Left colon (tissue), 2 donors: ENCODE measurements at regions not wholly inside any gene's neighbourhood (a gene's known extent, or its start where the extent isn't known, plus 50 kb on each side); places are given as distances from the start of the nearest gene placed in this dataset.

Source experiments
- ATAC-seq: fragments of 200-7000 bp; cut with Tn5 transposase; one replicate; pipeline ENCODE4 v1.9.1; 2020; ENCODE audit warnings: mild to moderate bottlenecking, moderate library complexity
- DNase-seq, 2 donors: peaks; one replicate each; pipeline ENCODE4 v3.0.0-alpha.2; 2020
- intact Hi-C, 2 donors: fragments of 100-400 bp; cut with DNase I in 1 of 2; cut with micrococcal nuclease in 1 of 2; formaldehyde crosslinking; loops; one replicate each; pipeline versions ENCODE4 v1.11.2 to v1.14.0; 2022; cut with DNase I, micrococcal nuclease
- donor health status: DM: no; HTN: no; CAD: no.
- donor health status: DM: yes; HTN: yes; CAD: no.

- no peak for ATAC-seq
- intact Hi-C loops: no loop called here
- no peak for DNase-seq
Measured at GRCh38 chr9:13648068-13648467, 368.6 kb upstream of the MPDZ start.

GRCh38 chr9:13646500-13647021 lies 367.1 kb upstream of the MPDZ start:
- DNase-seq (no peak), ATAC-seq (no peak)
- intact Hi-C loops: no loop called here

- intact Hi-C loops: no loop called here
- DNase-seq (no peak), ATAC-seq (no peak)
Measured at GRCh38 chr9:13645557-13645956, 366.1 kb upstream of the MPDZ start.

- ATAC-seq (no peak), DNase-seq (no peak)
- intact Hi-C loops: no loop called here
Measured at GRCh38 chr9:13644675-13645074, 365.2 kb upstream of the MPDZ start.

GRCh38 chr9:13642646-13643045 lies 363.2 kb upstream of the MPDZ start:
- intact Hi-C loops: no loop called here
- no peak for ATAC-seq
- no peak for DNase-seq

GRCh38 chr9:13629067-13629466 lies 349.6 kb upstream of the MPDZ start:
- no peak for ATAC-seq
- intact Hi-C loops: no loop called here
- no peak for DNase-seq

GRCh38 chr9:13628526-13628925 lies 349.0 kb upstream of the MPDZ start:
- DNase-seq (no peak), ATAC-seq (no peak)
- intact Hi-C loops: no loop called here

GRCh38 chr9:13627502-13627901 lies 348.0 kb upstream of the MPDZ start:
- DNase-seq (no peak), ATAC-seq (no peak)
- intact Hi-C loops: no loop called here

GRCh38 chr9:13627071-13627470 lies 347.6 kb upstream of the MPDZ start:
- DNase-seq (no peak), ATAC-seq (no peak)
- intact Hi-C loops: no loop called here

- ATAC-seq: no peak
- no peak for DNase-seq
- intact Hi-C loops: no loop called here
Measured at GRCh38 chr9:13626601-13627000, 347.1 kb upstream of the MPDZ start.

GRCh38 chr9:13621872-13622564 lies 342.5 kb upstream of the MPDZ start:
- no peak for DNase-seq
- intact Hi-C loops: no loop called here
- no peak for ATAC-seq

- intact Hi-C loops: no loop called here
- no peak for DNase-seq
- no peak for ATAC-seq
Measured at GRCh38 chr9:13616491-13617035, 337.1 kb upstream of the MPDZ start.

GRCh38 chr9:13615660-13616490 lies 336.4 kb upstream of the MPDZ start:
- intact Hi-C loops: no loop called here
- ATAC-seq (no peak), DNase-seq (no peak)

- intact Hi-C loops: no loop called here
- ATAC-seq (no peak), DNase-seq (no peak)
Measured at GRCh38 chr9:13614060-13614459, 334.6 kb upstream of the MPDZ start.

- intact Hi-C loops: no loop called here
- ATAC-seq (no peak), DNase-seq (no peak)
Measured at GRCh38 chr9:13613296-13613695, 333.8 kb upstream of the MPDZ start.

GRCh38 chr9:13608451-13608850 lies 329.0 kb upstream of the MPDZ start:
- DNase-seq (no peak), ATAC-seq (no peak)
- intact Hi-C loops: no loop called here

- no peak for DNase-seq
- intact Hi-C loops: no loop called here
- no peak for ATAC-seq
Measured at GRCh38 chr9:13607481-13608441, 328.3 kb upstream of the MPDZ start.

- DNase-seq: no peak
- intact Hi-C loops: no loop called here
- no peak for ATAC-seq
Measured at GRCh38 chr9:13606586-13606985, 327.1 kb upstream of the MPDZ start.

- intact Hi-C loops: no loop called here
Measured at GRCh38 chr9:13603921-13604320, 324.4 kb upstream of the MPDZ start.

More at GRCh38 chr9:13603921-13604320, 324.4 kb upstream of the MPDZ start:
- DNase-seq: no peak
- ATAC-seq: no peak
